Progenitor cell of endocrine pancreas (in vitro differentiated cells): ENCODE measurements at regions not wholly inside any gene's neighbourhood (a gene's known extent, or its start where the extent isn't known, plus 50 kb on each side); places are given as distances from the start of the nearest gene placed in this dataset.

Source experiments
- DNase-seq: peaks from one replicate; pipeline ENCODE4 v3.0.0; 2021; ENCODE audit warnings: low spot score; ENCODE audit not compliant: unreplicated experiment
- H3K27ac Mint-ChIP-seq: 2 replicates; pipeline ENCODE4 v1.8.0; 2021; ENCODE audit warnings: mild to moderate bottlenecking, moderate library complexity, mixed read lengths
- H3K27me3 Mint-ChIP-seq: 2 replicates; pipeline ENCODE4 v1.8.0; 2021; ENCODE audit warnings: mixed read lengths
- H3K36me3 Mint-ChIP-seq: 2 replicates; pipeline ENCODE4 v1.8.0; 2022; ENCODE audit warnings: mixed read lengths; ENCODE audit not compliant: insufficient read depth
- H3K4me1 Mint-ChIP-seq: 2 replicates; pipeline ENCODE4 v1.8.0; 2021; ENCODE audit warnings: low read depth, mixed read lengths
- H3K4me3 Mint-ChIP-seq: 2 replicates; pipeline ENCODE4 v1.8.0; 2021; ENCODE audit warnings: low read depth, mild to moderate bottlenecking, moderate library complexity, mixed read lengths
- H3K9me3 Mint-ChIP-seq: 2 replicates; pipeline ENCODE4 v1.8.0; 2021; ENCODE audit warnings: low read depth, mixed read lengths
- TF ChIP-seq, protein P1 (sequence below): fragments of 200-600 bp; sonication (generic); IDR thresholded peaks from one replicate; pipeline ENCODE4 v1.5.0; 2021; ENCODE audit warnings: antibody characterized with exemption, mild to moderate bottlenecking; ENCODE audit not compliant: unreplicated experiment

DNA sequence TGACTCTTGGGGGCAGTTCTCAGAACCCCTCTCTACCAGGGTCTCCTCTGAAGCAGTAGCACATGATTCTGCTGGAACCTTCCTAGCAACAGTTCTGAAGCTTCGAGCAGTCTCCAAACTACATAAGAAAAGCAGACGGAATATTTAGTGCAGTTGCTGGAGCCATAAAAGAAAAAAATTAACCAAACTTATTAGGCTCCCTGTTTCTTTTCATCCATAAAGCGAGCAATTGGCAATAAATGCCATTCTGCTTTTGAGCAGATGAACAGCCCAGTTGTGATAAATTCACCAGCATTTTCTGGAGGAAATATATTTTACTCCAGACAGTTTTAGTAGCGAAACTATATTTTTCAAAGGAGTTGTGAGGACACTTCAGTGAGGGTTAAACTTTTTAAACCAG lies 250.1 kb upstream of the BOD1L1 start:
- TF ChIP-seq, protein P1, sequence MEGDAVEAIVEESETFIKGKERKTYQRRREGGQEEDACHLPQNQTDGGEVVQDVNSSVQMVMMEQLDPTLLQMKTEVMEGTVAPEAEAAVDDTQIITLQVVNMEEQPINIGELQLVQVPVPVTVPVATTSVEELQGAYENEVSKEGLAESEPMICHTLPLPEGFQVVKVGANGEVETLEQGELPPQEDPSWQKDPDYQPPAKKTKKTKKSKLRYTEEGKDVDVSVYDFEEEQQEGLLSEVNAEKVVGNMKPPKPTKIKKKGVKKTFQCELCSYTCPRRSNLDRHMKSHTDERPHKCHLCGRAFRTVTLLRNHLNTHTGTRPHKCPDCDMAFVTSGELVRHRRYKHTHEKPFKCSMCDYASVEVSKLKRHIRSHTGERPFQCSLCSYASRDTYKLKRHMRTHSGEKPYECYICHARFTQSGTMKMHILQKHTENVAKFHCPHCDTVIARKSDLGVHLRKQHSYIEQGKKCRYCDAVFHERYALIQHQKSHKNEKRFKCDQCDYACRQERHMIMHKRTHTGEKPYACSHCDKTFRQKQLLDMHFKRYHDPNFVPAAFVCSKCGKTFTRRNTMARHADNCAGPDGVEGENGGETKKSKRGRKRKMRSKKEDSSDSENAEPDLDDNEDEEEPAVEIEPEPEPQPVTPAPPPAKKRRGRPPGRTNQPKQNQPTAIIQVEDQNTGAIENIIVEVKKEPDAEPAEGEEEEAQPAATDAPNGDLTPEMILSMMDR = no peak
- H3K36me3 Mint-ChIP-seq = no peaks in the 10 kb centered on the region
- no peaks in the 10 kb centered on the region for H3K27me3 Mint-ChIP-seq
- no peak overlapping the region for H3K4me3 Mint-ChIP-seq
- no peaks in the 10 kb centered on the region for H3K9me3 Mint-ChIP-seq
- H3K27ac Mint-ChIP-seq = no peak overlapping the region
- no peak for DNase-seq
- H3K4me1 Mint-ChIP-seq = peaks cover 3% of the 10 kb centered on the region

DNA sequence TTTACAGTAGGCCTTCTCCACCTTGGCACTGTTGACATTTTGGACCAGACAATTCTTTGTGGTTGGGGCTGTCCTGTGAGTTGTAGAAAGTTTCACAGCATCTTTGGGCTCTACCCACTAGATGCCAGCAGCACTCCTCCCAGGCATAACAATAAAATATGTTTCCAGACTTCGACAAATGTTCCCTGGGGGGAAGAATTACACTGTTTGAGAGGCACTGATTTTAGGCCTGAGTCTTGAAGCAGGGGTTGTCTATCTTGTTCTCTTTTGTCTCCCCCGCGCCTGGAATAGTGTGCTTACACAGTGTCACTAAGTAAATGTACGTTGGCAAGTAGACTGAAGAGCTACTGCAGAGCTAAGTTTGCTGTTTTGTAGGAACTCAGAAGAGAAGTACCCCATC lies 254.4 kb upstream of the BOD1L1 start:
- H3K4me1 Mint-ChIP-seq = peaks cover 3% of the 10 kb centered on the region

GRCh38 chr4:13887010-13887409 lies 259.5 kb upstream of the BOD1L1 start:
- no peaks in the 10 kb centered on the region for H3K9me3 Mint-ChIP-seq
- H3K27me3 Mint-ChIP-seq = no peaks in the 10 kb centered on the region
- no peak overlapping the region for H3K4me3 Mint-ChIP-seq
- DNase-seq = no peak
- no peak overlapping the region for H3K27ac Mint-ChIP-seq
- TF ChIP-seq, protein P1 = no peak
- H3K36me3 Mint-ChIP-seq = no peaks in the 10 kb centered on the region
- peaks cover 6% of the 10 kb centered on the region for H3K4me1 Mint-ChIP-seq

More for the DNA sequence above, 254.4 kb upstream of the BOD1L1 start:
- H3K9me3 Mint-ChIP-seq = no peaks in the 10 kb centered on the region
- no peak for DNase-seq
- H3K4me3 Mint-ChIP-seq = no peak overlapping the region
- TF ChIP-seq, protein P1 = no peak
- no peaks in the 10 kb centered on the region for H3K27me3 Mint-ChIP-seq
- no peaks in the 10 kb centered on the region for H3K36me3 Mint-ChIP-seq
- no peak overlapping the region for H3K27ac Mint-ChIP-seq

DNA sequence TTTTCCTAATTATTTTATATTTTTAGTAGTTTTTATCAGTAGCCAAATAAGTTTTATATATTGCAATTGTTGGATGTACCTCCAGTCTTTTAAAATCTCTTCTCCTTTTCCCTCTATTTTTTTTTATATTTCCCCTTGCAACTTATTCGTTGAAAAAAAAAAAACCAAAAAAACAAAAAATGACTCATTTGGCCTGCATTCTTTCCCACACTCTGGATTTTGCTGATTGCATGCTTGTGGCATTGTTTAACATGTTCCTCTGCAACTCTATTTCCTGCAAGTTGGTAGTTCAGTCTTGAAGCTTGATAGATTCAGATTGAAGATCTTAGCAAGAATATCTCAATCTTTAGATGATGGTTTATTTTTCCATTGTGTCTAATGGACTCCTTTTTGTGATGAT lies 260.6 kb upstream of the BOD1L1 start:
- no peaks in the 10 kb centered on the region for H3K9me3 Mint-ChIP-seq
- DNase-seq = no peak
- H3K4me3 Mint-ChIP-seq = no peak overlapping the region
- TF ChIP-seq, protein P1 = no peak
- H3K27me3 Mint-ChIP-seq = no peaks in the 10 kb centered on the region
- no peaks in the 10 kb centered on the region for H3K36me3 Mint-ChIP-seq
- H3K4me1 Mint-ChIP-seq = peaks cover 4% of the 10 kb centered on the region
- no peak overlapping the region for H3K27ac Mint-ChIP-seq

- DNase-seq = no peak
- Mint-ChIP-seq H3K9me3 (no peaks in the 10 kb centered on the region), H3K4me3 (no peak overlapping the region), H3K4me1 (peaks cover 4% of the 10 kb centered on the region), H3K27ac (no peak overlapping the region), H3K36me3 (no peaks in the 10 kb centered on the region), H3K27me3 (peaks cover 2% of the 10 kb centered on the region)
- TF ChIP-seq, protein P1 = no peak
Measured at GRCh38 chr4:13891544-13891939, 264.0 kb upstream of the BOD1L1 start.

DNA sequence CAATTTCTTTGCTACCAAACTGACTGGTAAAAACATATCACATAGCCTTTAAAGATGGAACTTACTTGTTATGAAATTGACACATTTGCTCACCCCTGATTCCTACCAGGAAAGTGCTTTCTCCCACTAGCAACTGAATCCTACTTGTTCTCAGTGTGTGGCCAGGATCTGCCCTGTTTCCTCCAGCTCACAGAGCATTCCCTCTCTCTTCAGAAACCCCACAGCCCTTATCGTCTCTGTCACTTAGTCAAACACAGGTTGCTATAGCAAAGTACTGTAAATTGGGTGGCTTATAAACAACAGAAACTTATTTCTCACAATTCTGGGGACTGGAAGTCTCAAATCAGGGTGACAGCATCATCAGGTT lies 265.2 kb upstream of the BOD1L1 start:
- no peak overlapping the region for H3K27ac Mint-ChIP-seq
- H3K36me3 Mint-ChIP-seq = no peaks in the 10 kb centered on the region
- H3K4me3 Mint-ChIP-seq = no peak overlapping the region
- TF ChIP-seq, protein P1 = no peak
- no peaks in the 10 kb centered on the region for H3K9me3 Mint-ChIP-seq
- peaks cover 2% of the 10 kb centered on the region for H3K27me3 Mint-ChIP-seq
- peaks cover 3% of the 10 kb centered on the region for H3K4me1 Mint-ChIP-seq
- DNase-seq = no peak
